Skin epidermis (tissue), 12 donors: ENCODE measurements at regions not wholly inside any gene's neighbourhood (a gene's known extent, or its start where the extent isn't known, plus 50 kb on each side); places are given as distances from the start of the nearest gene placed in this dataset.
"Not testable (repeated sequence)": the region's sequence is repeated elsewhere in the genome, so short reads cannot be mapped to it uniquely, and the experiment has no call there.

ENCODE experiments used
- H3K27ac ChIP-seq, 21 experiments: fragments of 200-600 bp; sonication (generic) in 11 of 21; one replicate each; pipeline ENCODE4 v1.5.0; 2020; ENCODE audit warnings: mild to moderate bottlenecking in 3 of 21, inconsistent platforms in 2 of 21, moderate library complexity in 2 of 21
- H3K4me3 ChIP-seq, 7 experiments: fragments of 200-600 bp; sonication (generic) in 2 of 7; one replicate each; pipeline ENCODE4 v1.5.0; 2020; ENCODE audit warnings: inconsistent platforms in 2 of 7, mild to moderate bottlenecking in 2 of 7, moderate library complexity in 1 of 7

- H3K4me3 ChIP-seq: no peak overlapping the region
- no peak overlapping the region for H3K27ac ChIP-seq
Observed at GRCh38 chr5:124949862-124950261, 203.4 kb upstream of the ZNF608 start.

GRCh38 chr5:124951105-124951504 is 204.7 kb upstream of the ZNF608 start:
- Histone ChIP-seq H3K27ac (no peak overlapping the region), H3K4me3 (no peak overlapping the region)

- no peak overlapping the region for H3K4me3 ChIP-seq
- no peak overlapping the region for H3K27ac ChIP-seq
Observed at GRCh38 chr5:124951661-124952060, 205.2 kb upstream of the ZNF608 start.

GRCh38 chr5:124952079-124952478 is 205.6 kb upstream of the ZNF608 start:
- H3K27ac ChIP-seq: no peak overlapping the region
- H3K4me3 ChIP-seq: no peak overlapping the region

- Histone ChIP-seq H3K4me3 (no peak overlapping the region), H3K27ac (no peak overlapping the region)
Observed at GRCh38 chr5:124952566-124952965, 206.1 kb upstream of the ZNF608 start.

- Histone ChIP-seq H3K27ac (no peak overlapping the region), H3K4me3 (no peak overlapping the region)
Observed at GRCh38 chr5:124954784-124955183, 208.3 kb upstream of the ZNF608 start.

- no peak overlapping the region for H3K4me3 ChIP-seq
- no peak overlapping the region for H3K27ac ChIP-seq
Observed at GRCh38 chr5:124956471-124957029, 210.1 kb upstream of the ZNF608 start.

GRCh38 chr5:124957063-124957462 is 210.6 kb upstream of the ZNF608 start:
- Histone ChIP-seq H3K27ac (no peak overlapping the region), H3K4me3 (no peak overlapping the region)

- H3K4me3 ChIP-seq: no peak overlapping the region
Observed at GRCh38 chr5:124960266-124960665, 213.8 kb upstream of the ZNF608 start.

GRCh38 chr5:124961521-124961920 is 215.1 kb upstream of the ZNF608 start:
- H3K4me3 ChIP-seq: no peak overlapping the region
- H3K27ac ChIP-seq: no peak overlapping the region

More at GRCh38 chr5:124960266-124960665, 213.8 kb upstream of the ZNF608 start:
- H3K27ac ChIP-seq: no peak overlapping the region

GRCh38 chr5:124962111-124962510 is 215.7 kb upstream of the ZNF608 start:
- no peak overlapping the region for H3K4me3 ChIP-seq
- H3K27ac ChIP-seq: no peak overlapping the region

- Histone ChIP-seq H3K4me3 (no peak overlapping the region), H3K27ac (no peak overlapping the region)
Observed at GRCh38 chr5:124962735-124963134, 216.3 kb upstream of the ZNF608 start.

GRCh38 chr5:124963236-124963919 is 216.9 kb upstream of the ZNF608 start:
- Histone ChIP-seq H3K4me3 (no peak overlapping the region), H3K27ac (no peak overlapping the region)

GRCh38 chr5:124966741-124967140 is 220.3 kb upstream of the ZNF608 start:
- not testable (repeated sequence) for H3K4me3 ChIP-seq, H3K27ac ChIP-seq

GRCh38 chr5:124970381-124970780 is 223.9 kb upstream of the ZNF608 start:
- H3K27ac ChIP-seq: not testable (repeated sequence)

GRCh38 chr5:124972703-124973102 is 226.3 kb upstream of the ZNF608 start:
- Histone ChIP-seq H3K27ac (no peak overlapping the region), H3K4me3 (no peak overlapping the region)

More at GRCh38 chr5:124970381-124970780, 223.9 kb upstream of the ZNF608 start:
- not testable (repeated sequence) for H3K4me3 ChIP-seq

- Histone ChIP-seq H3K4me3 (no peak overlapping the region), H3K27ac (no peak overlapping the region)
Observed at GRCh38 chr5:124973661-124974060, 227.2 kb upstream of the ZNF608 start.

- Histone ChIP-seq H3K4me3 (no peak overlapping the region), H3K27ac (no peak overlapping the region)
Observed at GRCh38 chr5:124976086-124976485, 229.6 kb upstream of the ZNF608 start.

- peak overlapping the region in 1 of 21 experiments; percentile 36 for H3K27ac ChIP-seq
- no peak overlapping the region for H3K4me3 ChIP-seq
Observed at GRCh38 chr5:124979251-124979650, 232.8 kb upstream of the ZNF608 start.

- Histone ChIP-seq H3K4me3 (no peak overlapping the region), H3K27ac (peak overlapping the region in 2 of 21 experiments; percentile 6 to 41)
Observed at GRCh38 chr5:124980163-124980941, 233.9 kb upstream of the ZNF608 start.

- H3K27ac ChIP-seq: peak overlapping the region in 1 of 21 experiments; percentile 66
Observed at GRCh38 chr5:124981901-124982300, 235.5 kb upstream of the ZNF608 start.

More at GRCh38 chr5:124981901-124982300, 235.5 kb upstream of the ZNF608 start:
- no peak overlapping the region for H3K4me3 ChIP-seq
